ENCODE measurements at regions not wholly inside any gene's neighbourhood (a gene's known extent, or its start where the extent isn't known, plus 50 kb on each side); places are given as distances from the start of the nearest gene placed in this dataset.
A peak's percentile ranks its signal among the peaks of the same experiment; 100 is the strongest.

DNA sequence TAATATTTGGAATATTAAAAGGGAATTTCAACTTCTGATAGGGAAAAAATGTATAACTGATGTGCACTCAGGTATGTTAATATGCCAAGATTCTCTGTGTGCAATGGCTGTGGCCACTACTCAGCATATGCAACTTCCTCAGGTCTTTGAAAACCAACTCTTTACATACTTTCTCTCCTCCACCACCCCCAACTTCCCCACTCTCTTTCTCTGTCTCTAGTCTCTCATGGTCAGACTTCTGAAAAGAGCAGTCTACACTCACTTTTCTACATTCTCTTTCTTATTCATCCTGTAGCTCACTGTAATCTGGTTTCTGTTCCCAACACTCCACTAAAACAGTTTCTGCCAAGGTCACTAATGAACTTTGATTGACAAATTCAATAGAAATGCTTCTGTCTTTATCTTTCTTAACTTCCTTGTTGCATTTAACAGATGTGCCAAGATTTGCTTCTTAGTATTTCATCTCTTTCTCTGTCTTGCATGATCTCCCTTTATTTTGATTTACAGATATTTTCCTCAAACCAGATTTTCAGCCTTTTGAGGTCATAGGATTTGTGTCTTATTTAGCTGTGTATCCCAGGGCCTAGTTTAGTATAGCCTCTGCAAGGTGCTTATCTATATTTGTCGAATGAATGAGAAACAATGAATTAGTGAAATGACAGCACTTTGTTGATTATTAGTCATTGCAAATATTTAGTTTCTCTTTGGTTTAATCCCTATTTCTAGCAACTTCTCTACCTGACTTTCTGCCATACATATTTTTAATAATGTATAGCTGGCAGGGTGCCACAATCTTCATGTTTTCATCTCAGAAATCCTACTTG is 168.9 kb downstream of the LMO4 start:
- Histone ChIP-seq H3K27ac (ENCODE audit: low read depth in 2 of 2, low read length in 1 of 2) (no peak overlapping the region), H3K9me3 (ENCODE audit: control insufficient read depth in 2 of 2, insufficient read depth in 1 of 2, low read depth in 1 of 2, low read length in 1 of 2) (no peaks in the 10 kb centered on the region), H3K4me3 (ENCODE audit: low read depth in 1 of 2, low read length in 2 of 2) (no peak overlapping the region), H3K4me1 (ENCODE audit: control insufficient read depth in 2 of 2, insufficient read depth in 2 of 2, low read length in 1 of 2) (no peaks in the 10 kb centered on the region), H3K36me3 (ENCODE audit: control insufficient read depth in 2 of 2, insufficient read depth in 2 of 2, low read length in 1 of 2) (no peaks in the 10 kb centered on the region), H3K27me3 (ENCODE audit: control insufficient read depth in 1 of 2, insufficient read depth in 2 of 2, low read length in 2 of 2) (no peaks in the 10 kb centered on the region)
- 33 to 36% methylated on average over 1 of the region's 1 CpG for WGBS, 2 donors

- no peak overlapping the region for H3K27ac ChIP-seq (ENCODE audit: low read depth in 2 of 2, low read length in 1 of 2)
- H3K4me1 ChIP-seq (ENCODE audit: control insufficient read depth in 2 of 2, insufficient read depth in 2 of 2, low read length in 1 of 2), result peaks cover 0 to 2% of the 10 kb centered on the region in 2 donors
- H3K9me3 ChIP-seq (ENCODE audit: control insufficient read depth in 2 of 2, insufficient read depth in 1 of 2, low read depth in 1 of 2, low read length in 1 of 2), result peaks cover 0 to 2% of the 10 kb centered on the region in 2 donors
- no peaks in the 10 kb centered on the region for H3K27me3 ChIP-seq (ENCODE audit: control insufficient read depth in 1 of 2, insufficient read depth in 2 of 2, low read length in 2 of 2)
- no peak overlapping the region for H3K4me3 ChIP-seq (ENCODE audit: low read depth in 1 of 2, low read length in 2 of 2)
- WGBS, 2 donors, result 58 to 69% methylated on average over 2 of the region's 2 CpGs
- H3K36me3 ChIP-seq (ENCODE audit: control insufficient read depth in 2 of 2, insufficient read depth in 2 of 2, low read length in 1 of 2), result no peaks in the 10 kb centered on the region
These were observed 173.1 kb downstream of the LMO4 start for GRCh38 chr1:87501738-87502137.

GRCh38 chr1:87505391-87505983 is 176.8 kb downstream of the LMO4 start:
- no peaks in the 10 kb centered on the region for H3K27me3 ChIP-seq (ENCODE audit: control insufficient read depth in 1 of 2, insufficient read depth in 2 of 2, low read length in 2 of 2)
- 45 to 55% methylated on average over 9 of the region's 9 CpGs for WGBS, 2 donors
- H3K36me3 ChIP-seq (ENCODE audit: control insufficient read depth in 2 of 2, insufficient read depth in 2 of 2, low read length in 1 of 2), result no peaks in the 10 kb centered on the region
- peaks cover 0 to 2% of the 10 kb centered on the region in 2 donors for H3K4me1 ChIP-seq (ENCODE audit: control insufficient read depth in 2 of 2, insufficient read depth in 2 of 2, low read length in 1 of 2)
- H3K4me3 ChIP-seq (ENCODE audit: low read depth in 1 of 2, low read length in 2 of 2), result no peak overlapping the region
- H3K9me3 ChIP-seq (ENCODE audit: control insufficient read depth in 2 of 2, insufficient read depth in 1 of 2, low read depth in 1 of 2, low read length in 1 of 2), result peaks cover 0 to 2% of the 10 kb centered on the region in 2 donors
- peak overlapping the region; percentile 55 to 64 for H3K27ac ChIP-seq (ENCODE audit: low read depth in 2 of 2, low read length in 1 of 2)

DNA sequence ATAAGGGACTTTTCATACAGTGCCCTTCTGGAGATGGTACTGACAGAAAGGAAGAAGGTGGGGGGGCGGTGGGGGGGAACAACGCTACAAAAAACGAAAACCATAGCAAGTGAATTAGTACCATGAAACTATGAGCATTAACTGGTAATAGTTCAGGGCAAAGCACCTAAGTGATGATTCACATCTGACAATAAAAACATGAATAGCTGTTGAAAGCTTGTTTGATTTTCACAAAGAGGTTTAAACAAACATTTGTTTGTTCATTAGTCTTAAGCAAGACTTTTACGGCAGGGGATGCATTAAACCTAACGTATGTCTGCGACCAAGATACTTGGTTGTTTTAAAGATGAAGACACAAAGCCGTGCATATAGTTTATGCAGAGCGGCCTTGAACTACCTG is 177.5 kb downstream of the LMO4 start:
- peaks cover 0 to 2% of the 10 kb centered on the region in 2 donors for H3K4me1 ChIP-seq (ENCODE audit: control insufficient read depth in 2 of 2, insufficient read depth in 2 of 2, low read length in 1 of 2)

DNA sequence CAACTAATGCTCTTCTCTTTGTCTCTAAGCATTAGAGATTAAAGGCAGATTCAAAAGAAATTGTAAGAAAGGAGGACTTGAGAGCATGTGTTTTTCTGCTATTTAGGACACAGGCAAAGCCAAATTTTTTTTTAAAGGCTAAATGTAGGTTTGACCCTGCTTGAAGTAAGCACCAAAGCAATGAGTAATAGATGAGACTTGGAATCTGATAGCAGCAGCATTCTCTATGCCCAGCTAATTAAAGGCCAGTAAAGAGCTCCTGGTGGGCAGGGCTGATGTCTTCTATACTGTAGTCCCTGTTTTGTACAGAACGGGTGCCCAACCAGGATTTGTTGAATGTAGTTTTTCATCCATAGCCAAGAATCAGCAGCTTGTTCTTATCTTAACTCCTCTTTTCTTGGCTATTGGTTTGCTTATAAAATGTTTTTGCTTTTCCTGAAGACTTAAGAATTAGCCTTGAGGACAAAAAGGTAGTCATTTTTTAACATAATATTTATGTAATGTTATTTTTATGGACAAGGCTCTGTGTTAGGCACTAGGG is 179.6 kb downstream of the LMO4 start:
- Histone ChIP-seq H3K27ac (ENCODE audit: low read depth in 2 of 2, low read length in 1 of 2) (no peak overlapping the region), H3K27me3 (ENCODE audit: control insufficient read depth in 1 of 2, insufficient read depth in 2 of 2, low read length in 2 of 2) (no peaks in the 10 kb centered on the region), H3K4me3 (ENCODE audit: low read depth in 1 of 2, low read length in 2 of 2) (no peak overlapping the region), H3K9me3 (ENCODE audit: control insufficient read depth in 2 of 2, insufficient read depth in 1 of 2, low read depth in 1 of 2, low read length in 1 of 2) (peaks cover 0 to 2% of the 10 kb centered on the region in 2 donors), H3K4me1 (ENCODE audit: control insufficient read depth in 2 of 2, insufficient read depth in 2 of 2, low read length in 1 of 2) (peaks cover 0 to 5% of the 10 kb centered on the region in 2 donors), H3K36me3 (ENCODE audit: control insufficient read depth in 2 of 2, insufficient read depth in 2 of 2, low read length in 1 of 2) (no peaks in the 10 kb centered on the region)
- WGBS, 2 donors, result 60 to 70% methylated on average over 1 of the region's 1 CpG

More for the DNA sequence above, 177.5 kb downstream of the LMO4 start:
- Histone ChIP-seq H3K9me3 (ENCODE audit: control insufficient read depth in 2 of 2, insufficient read depth in 1 of 2, low read depth in 1 of 2, low read length in 1 of 2) (peaks cover 0 to 2% of the 10 kb centered on the region in 2 donors), H3K27me3 (ENCODE audit: control insufficient read depth in 1 of 2, insufficient read depth in 2 of 2, low read length in 2 of 2) (no peaks in the 10 kb centered on the region), H3K4me3 (ENCODE audit: low read depth in 1 of 2, low read length in 2 of 2) (no peak overlapping the region), H3K27ac (ENCODE audit: low read depth in 2 of 2, low read length in 1 of 2) (peak overlapping the region; percentile 12 to 53), H3K36me3 (ENCODE audit: control insufficient read depth in 2 of 2, insufficient read depth in 2 of 2, low read length in 1 of 2) (no peaks in the 10 kb centered on the region)
- 53 to 63% methylated on average over 8 of the region's 8 CpGs for WGBS, 2 donors

DNA sequence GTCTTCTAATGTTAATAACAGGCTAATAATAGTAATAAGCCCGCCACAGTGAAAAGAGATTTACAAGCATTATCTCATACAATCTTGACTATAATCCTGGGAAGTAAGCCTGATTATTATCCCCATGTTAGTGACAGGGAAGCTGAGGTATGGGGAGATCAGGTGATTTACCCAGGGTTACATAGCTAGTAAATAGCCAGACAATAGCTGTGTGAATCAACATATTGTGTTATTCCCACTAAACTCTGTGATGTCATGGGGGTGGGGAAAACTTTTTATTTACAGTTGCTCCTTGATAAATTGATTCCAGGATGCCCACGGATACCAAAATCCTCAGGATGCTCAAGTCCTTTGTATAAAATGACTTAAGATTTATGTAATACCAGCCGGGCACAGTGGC is 181.9 kb downstream of the LMO4 start:
- H3K4me1 ChIP-seq (ENCODE audit: control insufficient read depth in 2 of 2, insufficient read depth in 2 of 2, low read length in 1 of 2), result peaks cover 0 to 3% of the 10 kb centered on the region in 2 donors
- H3K27me3 ChIP-seq (ENCODE audit: control insufficient read depth in 1 of 2, insufficient read depth in 2 of 2, low read length in 2 of 2), result no peaks in the 10 kb centered on the region
- no peaks in the 10 kb centered on the region for H3K9me3 ChIP-seq (ENCODE audit: control insufficient read depth in 2 of 2, insufficient read depth in 1 of 2, low read depth in 1 of 2, low read length in 1 of 2)
- no peak overlapping the region for H3K27ac ChIP-seq (ENCODE audit: low read depth in 2 of 2, low read length in 1 of 2)
- no peaks in the 10 kb centered on the region for H3K36me3 ChIP-seq (ENCODE audit: control insufficient read depth in 2 of 2, insufficient read depth in 2 of 2, low read length in 1 of 2)
- 86 to 91% methylated on average over 3 of the region's 3 CpGs for WGBS, 2 donors
- no peak overlapping the region for H3K4me3 ChIP-seq (ENCODE audit: low read depth in 1 of 2, low read length in 2 of 2)

DNA sequence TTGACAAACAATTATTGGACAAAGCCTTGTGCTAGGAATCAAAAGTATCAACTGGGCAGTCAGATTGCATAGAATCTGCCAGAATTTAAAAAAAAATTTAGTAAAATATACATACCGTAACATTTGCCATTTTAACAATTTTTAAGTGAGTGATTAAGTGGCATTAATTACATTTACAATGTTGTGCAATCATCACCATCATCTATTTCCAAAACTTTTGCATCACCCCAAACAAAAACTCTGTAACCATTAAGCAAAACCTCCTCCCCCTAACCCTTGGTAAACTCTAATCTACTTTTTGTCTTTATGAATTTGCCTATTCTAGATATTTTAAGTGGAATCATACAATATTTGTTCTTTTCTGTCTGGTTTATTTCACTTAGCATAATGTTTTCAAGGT is 182.8 kb downstream of the LMO4 start:
- 82 to 84% methylated on average over 1 of the region's 1 CpG for WGBS, 2 donors
- Histone ChIP-seq H3K4me3 (ENCODE audit: low read depth in 1 of 2, low read length in 2 of 2) (no peak overlapping the region), H3K9me3 (ENCODE audit: control insufficient read depth in 2 of 2, insufficient read depth in 1 of 2, low read depth in 1 of 2, low read length in 1 of 2) (no peaks in the 10 kb centered on the region), H3K36me3 (ENCODE audit: control insufficient read depth in 2 of 2, insufficient read depth in 2 of 2, low read length in 1 of 2) (no peaks in the 10 kb centered on the region), H3K4me1 (ENCODE audit: control insufficient read depth in 2 of 2, insufficient read depth in 2 of 2, low read length in 1 of 2) (peaks cover 0 to 3% of the 10 kb centered on the region in 2 donors), H3K27ac (ENCODE audit: low read depth in 2 of 2, low read length in 1 of 2) (no peak overlapping the region), H3K27me3 (ENCODE audit: control insufficient read depth in 1 of 2, insufficient read depth in 2 of 2, low read length in 2 of 2) (no peaks in the 10 kb centered on the region)

- Histone ChIP-seq H3K36me3 (ENCODE audit: control insufficient read depth in 2 of 2, insufficient read depth in 2 of 2, low read length in 1 of 2) (no peaks in the 10 kb centered on the region), H3K4me3 (ENCODE audit: low read depth in 1 of 2, low read length in 2 of 2) (no peak overlapping the region), H3K27me3 (ENCODE audit: control insufficient read depth in 1 of 2, insufficient read depth in 2 of 2, low read length in 2 of 2) (no peaks in the 10 kb centered on the region), H3K4me1 (ENCODE audit: control insufficient read depth in 2 of 2, insufficient read depth in 2 of 2, low read length in 1 of 2) (peaks cover 0 to 3% of the 10 kb centered on the region in 2 donors), H3K9me3 (ENCODE audit: control insufficient read depth in 2 of 2, insufficient read depth in 1 of 2, low read depth in 1 of 2, low read length in 1 of 2) (no peaks in the 10 kb centered on the region), H3K27ac (ENCODE audit: low read depth in 2 of 2, low read length in 1 of 2) (no peak overlapping the region)
- WGBS, 2 donors, result 44 to 60% methylated on average over 2 of the region's 2 CpGs
These were observed 183.8 kb downstream of the LMO4 start for GRCh38 chr1:87512431-87512830.

DNA sequence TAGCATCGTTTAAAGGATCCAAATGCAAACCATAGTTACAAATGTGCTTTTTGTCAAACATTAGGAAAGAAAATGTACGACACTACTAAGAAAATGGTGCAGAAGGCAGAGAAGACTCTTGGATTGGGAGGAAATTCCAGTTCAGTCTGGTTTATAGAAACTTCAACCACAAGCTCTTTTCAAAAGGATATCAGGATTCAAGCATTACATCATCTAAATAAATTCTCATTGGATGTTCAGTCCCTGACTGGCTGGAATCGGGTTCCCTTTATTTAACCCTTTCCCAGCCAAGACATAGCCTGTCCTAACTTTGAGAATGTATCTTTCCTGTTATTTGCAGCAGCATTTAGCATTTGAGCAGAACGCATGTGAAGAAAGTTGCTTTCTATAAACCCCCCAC is 184.6 kb downstream of the LMO4 start:
- Histone ChIP-seq H3K27ac (ENCODE audit: low read depth in 2 of 2, low read length in 1 of 2) (no peak overlapping the region), H3K27me3 (ENCODE audit: control insufficient read depth in 1 of 2, insufficient read depth in 2 of 2, low read length in 2 of 2) (no peaks in the 10 kb centered on the region), H3K4me3 (ENCODE audit: low read depth in 1 of 2, low read length in 2 of 2) (no peak overlapping the region), H3K4me1 (ENCODE audit: control insufficient read depth in 2 of 2, insufficient read depth in 2 of 2, low read length in 1 of 2) (peaks cover 0 to 3% of the 10 kb centered on the region in 2 donors), H3K36me3 (ENCODE audit: control insufficient read depth in 2 of 2, insufficient read depth in 2 of 2, low read length in 1 of 2) (no peaks in the 10 kb centered on the region), H3K9me3 (ENCODE audit: control insufficient read depth in 2 of 2, insufficient read depth in 1 of 2, low read depth in 1 of 2, low read length in 1 of 2) (no peaks in the 10 kb centered on the region)
- WGBS, 2 donors, result 61 to 64% methylated on average over 4 of the region's 4 CpGs

Data from esophagus (tissue), 2 donors.